G401.6 (cell line): ENCODE measurements at regions not wholly inside any gene's neighbourhood (a gene's known extent, or its start where the extent isn't known, plus 50 kb on each side); places are given as distances from the start of the nearest gene placed in this dataset.
A peak's percentile ranks its signal among the peaks of the same experiment; 100 is the strongest.

Experiments used
- FAIRE-seq: peaks from 2 replicates; lab custom pipeline; 2012; peaks lifted over from hg19 to GRCh38; lab: Jason Lieb, UNC

GRCh38 chr2:150046211-150046610, 441.3 kb downstream of the RND3 start:
- FAIRE-seq = no peak

GRCh38 chr2:150045601-150046000, 441.9 kb downstream of the RND3 start:
- no peak for FAIRE-seq

DNA sequence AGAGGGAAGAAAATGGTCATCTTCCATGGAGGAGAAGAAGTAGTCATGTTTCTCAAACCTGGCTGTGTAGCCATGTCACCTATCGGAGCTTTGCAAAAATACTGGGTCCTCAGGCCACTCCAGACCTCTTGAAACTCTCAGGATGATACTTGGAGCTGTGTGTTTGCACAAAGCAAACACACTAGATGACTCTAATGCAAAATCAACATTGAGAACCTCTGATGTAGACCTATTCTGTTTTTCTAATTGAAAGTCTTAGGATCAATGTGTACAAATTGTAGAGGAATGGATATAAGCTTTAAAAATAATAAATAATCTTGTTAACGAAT, 444.3 kb downstream of the RND3 start:
- no peak for FAIRE-seq

DNA sequence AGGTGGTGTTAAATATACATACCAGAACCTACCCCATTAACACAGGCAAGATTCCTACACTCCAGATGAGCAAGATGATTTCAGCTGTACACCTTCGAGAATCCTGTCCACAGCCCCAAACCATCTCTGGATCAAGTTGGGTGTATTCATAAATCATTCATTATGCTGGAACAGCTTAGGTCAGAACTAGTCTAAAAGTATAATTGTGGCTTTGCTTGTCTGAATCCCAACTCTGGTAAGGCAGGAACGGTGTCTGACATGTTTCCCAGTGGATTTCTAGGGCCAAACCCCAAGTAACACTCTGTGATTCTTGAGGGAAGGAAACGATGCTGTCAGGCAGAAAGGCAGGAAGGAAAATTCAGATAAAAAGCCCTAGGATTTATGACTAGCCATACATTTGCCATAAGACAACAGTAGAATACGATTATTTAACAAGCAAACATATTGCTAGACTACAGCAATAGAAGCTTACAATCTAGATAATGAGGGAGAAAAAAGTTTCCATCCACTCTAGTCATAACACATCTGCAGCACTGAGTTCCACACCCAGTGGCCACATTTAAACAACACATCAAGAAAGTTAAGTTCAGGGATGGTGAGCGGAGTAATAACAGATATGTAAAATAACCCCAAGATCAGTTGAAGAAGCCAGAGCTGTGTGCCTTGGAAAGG, 444.8 kb downstream of the RND3 start:
- FAIRE-seq = no peak

DNA sequence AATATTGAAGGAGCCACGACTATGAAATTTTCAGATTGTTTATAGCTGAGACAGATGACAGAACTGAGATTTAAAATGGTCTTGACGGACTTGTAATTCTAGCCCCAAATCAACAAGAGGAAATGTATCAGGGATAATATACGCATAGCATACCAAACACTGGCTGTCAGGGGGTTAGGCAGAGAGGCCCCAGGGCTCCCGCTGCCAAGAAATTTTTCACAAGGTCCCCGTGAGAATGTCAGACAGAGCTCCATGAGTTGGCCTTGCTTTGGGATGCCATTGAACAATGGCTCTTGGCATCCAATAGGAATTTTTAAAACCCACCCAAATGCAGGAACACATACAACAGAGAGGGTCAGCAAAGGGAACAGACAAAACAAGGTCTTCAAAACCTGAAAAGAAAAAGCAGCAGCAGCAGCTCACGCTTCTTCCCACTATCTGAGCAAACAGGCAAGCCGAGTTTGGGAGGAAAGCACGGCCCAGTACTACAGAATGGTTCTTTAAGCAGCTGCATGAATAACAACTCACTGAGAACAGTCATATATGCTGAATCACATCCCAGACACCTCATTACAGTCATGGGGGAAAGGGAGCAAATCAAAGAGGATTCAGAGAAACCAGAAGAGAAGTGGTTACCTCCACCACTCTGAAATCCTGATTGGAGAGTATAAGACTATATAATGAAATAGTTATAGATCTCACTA, 445.6 kb downstream of the RND3 start:
- no peak for FAIRE-seq

DNA sequence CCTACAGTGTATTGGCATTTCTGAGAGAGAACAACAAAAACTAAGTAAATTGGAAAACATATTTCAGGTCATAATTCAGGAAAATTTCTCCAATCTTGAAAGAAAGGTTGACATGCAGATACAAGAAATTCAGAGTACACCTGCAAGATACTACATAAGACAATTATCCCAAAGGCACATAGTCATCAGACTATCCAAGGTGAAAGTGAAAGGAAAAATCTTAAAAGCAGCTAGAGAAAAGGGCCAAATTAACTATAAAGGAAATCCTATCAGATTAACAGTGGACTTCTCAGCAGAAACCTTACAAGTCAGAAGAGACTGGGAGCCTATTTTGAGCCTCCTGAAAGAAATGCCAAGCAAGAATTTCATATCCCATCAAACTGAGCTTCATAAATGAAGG, 449.0 kb upstream of the MMADHC start:
- no peak for FAIRE-seq

DNA sequence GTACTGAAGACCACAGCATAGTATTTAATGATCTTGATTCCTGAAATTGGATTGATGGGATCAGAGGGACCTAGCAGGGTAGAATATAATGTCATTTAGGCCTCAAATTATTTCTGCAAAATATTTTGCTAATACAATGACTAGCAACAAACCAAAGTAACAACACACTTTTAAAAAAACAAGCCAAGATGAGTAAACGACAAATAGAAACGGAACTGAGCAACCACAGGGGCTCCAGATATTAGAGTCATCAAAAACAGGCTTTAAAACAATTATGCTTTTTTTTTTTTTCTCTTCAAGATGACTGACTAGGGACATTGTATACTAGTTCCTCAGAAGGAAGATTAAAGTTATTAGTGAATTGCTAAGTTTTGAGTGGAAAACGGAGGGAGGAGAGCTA, 447.1 kb upstream of the MMADHC start:
- peak; percentile 34 for FAIRE-seq

- FAIRE-seq = peak; percentile 95
Observed at GRCh38 chr2:150030436-150031190, 443.0 kb upstream of the MMADHC start.

- FAIRE-seq = no peak
Observed at GRCh38 chr2:150028322-150028721, 440.7 kb upstream of the MMADHC start.

- FAIRE-seq = no peak
Observed at GRCh38 chr2:150027164-150027563, 439.6 kb upstream of the MMADHC start.

DNA sequence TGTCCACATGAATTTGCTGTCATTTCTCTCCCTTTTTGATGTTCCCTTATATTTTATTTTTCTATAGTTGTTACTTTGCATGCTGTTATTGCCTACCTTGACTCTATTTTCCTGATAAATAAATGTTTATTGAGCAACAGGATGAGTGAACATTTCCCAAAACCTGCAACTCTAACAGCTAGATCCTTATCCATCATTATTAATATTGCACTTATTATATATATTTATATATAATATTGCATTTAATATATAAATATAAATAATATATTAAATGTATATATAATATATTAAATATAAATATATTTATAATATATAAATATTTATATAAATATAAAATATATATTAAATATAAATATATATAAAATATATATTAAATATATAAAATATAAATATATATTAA, 436.1 kb upstream of the MMADHC start:
- no peak for FAIRE-seq

DNA sequence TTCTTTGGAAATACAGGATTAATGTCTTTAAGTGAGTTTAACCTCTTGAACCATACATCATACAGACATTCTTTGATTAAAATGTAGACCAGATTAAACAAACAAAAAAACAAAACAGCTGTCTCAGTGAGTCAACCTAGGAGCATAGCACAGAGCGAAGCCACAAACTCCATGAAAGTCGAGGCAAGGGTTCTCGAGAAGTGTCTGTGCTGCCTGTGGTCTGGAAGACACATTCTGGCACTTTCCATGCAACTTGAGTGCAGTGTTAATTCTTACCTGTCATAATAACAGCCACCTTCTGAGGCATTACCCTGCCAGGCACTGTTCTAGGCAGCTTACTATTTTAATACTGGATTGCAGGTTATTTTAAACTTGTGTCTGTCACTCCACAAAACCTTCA, 435.5 kb upstream of the MMADHC start:
- FAIRE-seq = no peak

DNA sequence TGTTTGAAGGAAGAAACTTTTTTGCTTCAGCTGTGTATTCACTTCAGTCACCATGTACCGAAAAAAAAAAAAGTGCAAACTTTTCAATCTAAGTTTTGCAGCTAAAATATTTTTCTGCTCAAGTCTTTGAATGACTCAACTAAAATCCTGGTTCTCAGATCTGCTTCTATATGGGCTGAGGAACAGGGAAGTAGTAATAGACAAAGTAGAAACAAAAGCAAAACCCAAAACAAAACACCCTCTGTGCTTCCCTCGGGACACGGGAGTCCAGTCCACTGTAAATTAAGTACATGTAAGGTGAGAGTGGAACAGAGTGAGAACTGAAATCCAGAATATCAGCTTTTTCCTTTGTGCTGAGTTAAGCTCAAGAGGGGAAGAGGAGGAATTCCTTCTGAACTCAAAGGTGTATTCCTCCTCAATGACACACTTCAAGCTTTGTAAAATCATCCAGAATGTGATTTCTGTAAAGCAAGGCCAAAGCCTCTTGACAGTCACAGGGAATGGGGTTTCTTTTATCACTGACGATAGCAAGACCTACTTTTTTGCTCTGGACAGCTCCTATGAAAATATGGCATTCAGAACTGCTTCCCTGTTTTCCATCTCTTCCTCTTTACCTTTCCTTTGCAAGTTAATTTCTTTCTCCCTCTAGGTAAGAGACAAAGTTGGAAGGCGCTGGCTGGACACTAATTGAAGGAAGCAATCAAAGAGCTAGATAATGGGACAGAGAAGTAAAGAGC, 433.5 kb upstream of the MMADHC start:
- FAIRE-seq = no peak

DNA sequence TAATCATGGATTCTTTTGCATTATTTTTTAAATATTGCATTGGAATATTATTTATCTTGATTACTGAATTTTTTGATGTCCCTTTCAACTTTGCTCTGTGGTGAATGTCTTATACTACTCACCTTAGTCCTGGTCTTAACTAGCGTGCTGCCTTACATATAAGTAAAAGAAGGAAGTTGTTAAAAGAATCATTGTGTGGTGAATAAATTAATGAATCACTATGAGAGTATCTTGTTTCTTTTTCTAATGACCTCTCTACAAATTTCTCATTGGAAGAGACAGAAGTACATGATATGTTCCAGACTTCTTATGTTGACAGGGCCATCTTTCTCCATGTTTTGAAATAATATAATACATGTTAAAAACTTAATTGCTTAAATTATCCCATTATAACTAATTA, 432.6 kb upstream of the MMADHC start:
- no peak for FAIRE-seq

GRCh38 chr2:150019063-150019462, 431.5 kb upstream of the MMADHC start:
- peak; percentile 96 for FAIRE-seq

- FAIRE-seq = no peak
Observed at GRCh38 chr2:150012986-150013385, 425.4 kb upstream of the MMADHC start.

GRCh38 chr2:150011161-150011730, 423.7 kb upstream of the MMADHC start:
- FAIRE-seq = peak; percentile 76

- FAIRE-seq = no peak
Observed at GRCh38 chr2:150008901-150009300, 421.3 kb upstream of the MMADHC start.

GRCh38 chr2:150007815-150008430, 420.3 kb upstream of the MMADHC start:
- FAIRE-seq = no peak

DNA sequence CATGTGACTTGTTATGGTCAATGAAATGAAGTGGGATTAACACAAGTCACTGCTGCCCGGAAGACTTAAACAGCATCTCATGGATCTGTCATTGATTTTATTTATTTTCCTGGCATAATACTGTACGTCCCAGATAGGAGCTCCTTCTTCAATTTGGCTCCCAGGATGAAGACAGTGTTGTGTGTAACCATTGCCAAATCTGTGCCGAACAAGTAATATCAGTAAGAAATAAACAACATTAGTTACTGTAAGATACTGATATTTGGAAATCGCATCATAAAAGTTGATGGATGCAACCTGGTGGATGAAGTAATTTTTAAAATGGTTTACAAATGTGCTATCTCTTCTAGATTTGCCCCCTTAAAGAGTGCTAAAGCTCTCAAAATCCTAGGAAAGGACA, 419.0 kb upstream of the MMADHC start:
- FAIRE-seq = no peak

DNA sequence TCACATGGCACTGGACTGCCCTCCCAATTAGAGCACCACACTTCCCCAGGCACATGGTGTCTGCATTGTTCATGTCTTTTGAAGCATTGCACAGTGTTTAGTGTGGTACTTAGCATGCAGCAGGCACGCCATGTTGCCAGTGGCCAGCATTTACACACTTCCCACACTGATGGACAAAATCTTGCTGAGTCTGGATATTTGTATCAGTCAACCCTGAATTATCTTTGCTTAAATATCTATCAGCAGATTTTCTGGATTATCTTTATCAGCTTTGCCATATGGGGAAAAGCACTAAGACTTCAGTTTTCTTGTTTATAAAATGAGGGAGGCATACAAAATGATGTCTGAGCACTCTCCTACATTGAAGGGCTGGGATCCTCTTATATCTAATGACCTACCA, 416.0 kb upstream of the MMADHC start:
- FAIRE-seq = no peak

DNA sequence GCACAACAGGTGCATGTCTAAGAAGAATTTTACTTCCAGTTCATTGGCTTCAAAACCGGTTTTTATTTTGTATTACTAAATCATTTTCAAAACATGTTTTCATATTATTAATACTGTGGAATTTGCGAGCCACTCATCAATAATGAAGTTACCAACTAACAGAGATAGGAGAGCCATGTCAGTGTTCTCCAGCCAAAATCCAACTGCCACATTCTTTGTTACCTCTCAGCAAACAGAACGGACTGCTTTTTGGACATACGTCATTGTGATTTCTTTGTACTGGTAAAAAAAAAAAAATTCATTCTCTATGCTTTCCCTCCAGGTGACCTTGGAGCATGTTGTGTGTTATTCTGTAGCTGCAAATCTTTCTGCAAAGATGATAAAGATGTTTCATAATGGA, 414.2 kb upstream of the MMADHC start:
- peak; percentile 6 for FAIRE-seq
